ENCODE measurements at regions not wholly inside any gene's neighbourhood (a gene's known extent, or its start where the extent isn't known, plus 50 kb on each side); places are given as distances from the start of the nearest gene placed in this dataset.

DNA sequence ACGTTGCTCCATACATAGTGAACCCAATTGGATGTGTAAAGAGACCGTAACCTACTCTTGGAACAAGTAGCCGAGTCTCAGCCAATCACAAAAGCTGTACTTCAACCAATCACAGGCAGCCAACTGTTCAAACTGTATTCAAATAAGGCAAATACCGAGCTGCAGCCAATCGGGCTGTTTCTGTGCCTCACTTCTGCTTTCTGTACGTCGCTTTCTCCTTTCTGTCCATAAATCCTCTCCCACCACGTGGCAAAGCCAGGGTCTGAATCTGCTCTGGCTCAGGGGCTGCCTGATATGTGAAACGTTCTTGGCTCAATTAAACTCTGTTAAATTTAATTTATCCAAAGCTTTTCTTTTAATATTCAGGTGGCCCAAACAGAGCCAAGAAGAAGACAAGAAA lies 210.3 kb downstream of the URB2 start:
- Histone ChIP-seq H3K27me3 (no peaks in the 10 kb centered on the region), H3K4me3 (no peak overlapping the region), H4K20me1 (no peaks in the 10 kb centered on the region), H3K9ac (no peak overlapping the region), H3K4me2 (no peak overlapping the region), H3K9me3 (0 out of 2 replicates have a peak, but pooled peaks cover 4% of the 10 kb centered on the region), H3K27ac (no peak overlapping the region), H3K36me3 (no peaks in the 10 kb centered on the region), H3K4me1 (peaks cover 6% of the 10 kb centered on the region; the same call in 1 of the 2 replicates)
- TF ChIP-seq Cebpa-rat (IDR thresholded peaks at IDR 0.05) = no peak

DNA sequence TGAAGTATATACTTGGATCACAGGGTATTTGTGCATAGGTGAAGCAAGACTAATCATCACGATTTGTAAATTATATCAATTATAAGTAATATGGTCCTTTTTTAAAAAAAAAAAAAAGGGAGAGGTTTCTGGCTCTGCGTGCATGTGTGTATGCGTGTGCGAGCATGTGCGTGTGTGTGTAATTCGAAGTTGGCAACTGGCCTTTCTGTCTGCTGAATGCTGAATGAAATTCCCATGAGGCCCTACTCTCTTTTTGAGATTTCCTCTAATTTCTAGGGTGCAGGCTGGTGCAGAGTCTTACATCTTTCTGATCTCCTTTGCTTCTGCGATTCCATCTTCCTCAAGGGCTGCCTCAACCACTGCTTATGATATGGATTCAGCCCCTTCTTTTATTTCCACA lies 212.2 kb downstream of the URB2 start:
- no peak overlapping the region for H3K4me3 ChIP-seq
- no peak for TF ChIP-seq Cebpa-rat (IDR thresholded peaks at IDR 0.05)
- no peaks in the 10 kb centered on the region for H3K36me3 ChIP-seq
- no peaks in the 10 kb centered on the region for H4K20me1 ChIP-seq
- H3K27me3 ChIP-seq = no peaks in the 10 kb centered on the region
- no peak overlapping the region for H3K9ac ChIP-seq
- no peak overlapping the region for H3K27ac ChIP-seq
- H3K9me3 ChIP-seq = 0 out of 2 replicates have a peak, but pooled peaks cover 4% of the 10 kb centered on the region
- no peak overlapping the region; the same call in 1 of the 2 replicates for H3K4me2 ChIP-seq
- H3K4me1 ChIP-seq = peaks cover 6% of the 10 kb centered on the region; the same call in 1 of the 2 replicates

DNA sequence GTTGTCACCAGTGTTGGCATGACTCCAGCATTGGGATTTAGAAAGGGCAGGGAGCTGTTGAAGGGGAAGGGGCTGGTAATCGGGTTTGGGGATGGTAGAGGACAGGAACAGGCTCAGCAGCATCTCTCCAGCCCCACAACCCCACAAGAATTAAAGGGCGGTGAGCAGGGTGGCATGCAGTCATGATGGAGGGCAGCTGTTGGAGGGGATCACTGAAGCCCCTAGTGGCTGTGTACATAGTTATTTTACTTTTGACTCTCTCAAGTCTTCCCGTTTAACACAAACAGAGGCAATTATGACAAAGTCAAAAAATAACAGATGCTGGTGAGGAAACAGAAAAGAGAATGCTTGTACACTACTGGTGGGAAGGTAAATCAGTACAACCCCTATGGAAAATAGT lies 213.8 kb downstream of the URB2 start:
- no peak for TF ChIP-seq Cebpa-rat (IDR thresholded peaks at IDR 0.05)
- no peaks in the 10 kb centered on the region for H3K36me3 ChIP-seq
- H3K4me1 ChIP-seq = peaks cover 22% of the 10 kb centered on the region
- no peak overlapping the region for H3K27ac ChIP-seq
- no peaks in the 10 kb centered on the region for H4K20me1 ChIP-seq
- H3K27me3 ChIP-seq = no peaks in the 10 kb centered on the region
- no peak overlapping the region for H3K9ac ChIP-seq
- no peak overlapping the region for H3K4me3 ChIP-seq
- no peak overlapping the region for H3K4me2 ChIP-seq
- no peaks in the 10 kb centered on the region for H3K9me3 ChIP-seq

DNA sequence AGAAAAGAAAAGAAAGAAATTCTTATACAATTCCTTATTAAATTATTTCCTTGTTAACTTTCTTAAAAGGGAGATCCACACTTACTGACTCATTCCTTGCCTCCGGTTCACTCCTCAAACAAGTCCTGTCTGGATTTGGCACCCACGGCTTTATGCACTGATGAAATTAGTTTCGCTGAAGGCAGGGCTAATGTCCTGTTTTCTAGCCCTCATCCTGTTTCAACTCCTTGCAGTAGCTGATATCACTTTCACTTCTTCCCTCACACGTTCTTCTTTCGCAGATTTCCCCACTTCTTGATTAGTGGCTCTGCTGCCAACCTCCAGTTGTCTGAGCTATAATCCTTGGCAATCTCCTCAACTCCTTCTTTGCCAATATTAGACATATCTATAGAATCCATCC lies 215.2 kb downstream of the URB2 start:
- Histone ChIP-seq H3K4me1 (peaks cover 23% of the 10 kb centered on the region), H3K9me3 (no peaks in the 10 kb centered on the region), H3K27me3 (no peaks in the 10 kb centered on the region), H3K36me3 (no peaks in the 10 kb centered on the region), H3K9ac (no peak overlapping the region), H3K4me3 (no peak overlapping the region), H4K20me1 (no peaks in the 10 kb centered on the region), H3K27ac (no peak overlapping the region), H3K4me2 (no peak overlapping the region; the same call in 1 of the 2 replicates)
- no peak for TF ChIP-seq Cebpa-rat (IDR thresholded peaks at IDR 0.05)

DNA sequence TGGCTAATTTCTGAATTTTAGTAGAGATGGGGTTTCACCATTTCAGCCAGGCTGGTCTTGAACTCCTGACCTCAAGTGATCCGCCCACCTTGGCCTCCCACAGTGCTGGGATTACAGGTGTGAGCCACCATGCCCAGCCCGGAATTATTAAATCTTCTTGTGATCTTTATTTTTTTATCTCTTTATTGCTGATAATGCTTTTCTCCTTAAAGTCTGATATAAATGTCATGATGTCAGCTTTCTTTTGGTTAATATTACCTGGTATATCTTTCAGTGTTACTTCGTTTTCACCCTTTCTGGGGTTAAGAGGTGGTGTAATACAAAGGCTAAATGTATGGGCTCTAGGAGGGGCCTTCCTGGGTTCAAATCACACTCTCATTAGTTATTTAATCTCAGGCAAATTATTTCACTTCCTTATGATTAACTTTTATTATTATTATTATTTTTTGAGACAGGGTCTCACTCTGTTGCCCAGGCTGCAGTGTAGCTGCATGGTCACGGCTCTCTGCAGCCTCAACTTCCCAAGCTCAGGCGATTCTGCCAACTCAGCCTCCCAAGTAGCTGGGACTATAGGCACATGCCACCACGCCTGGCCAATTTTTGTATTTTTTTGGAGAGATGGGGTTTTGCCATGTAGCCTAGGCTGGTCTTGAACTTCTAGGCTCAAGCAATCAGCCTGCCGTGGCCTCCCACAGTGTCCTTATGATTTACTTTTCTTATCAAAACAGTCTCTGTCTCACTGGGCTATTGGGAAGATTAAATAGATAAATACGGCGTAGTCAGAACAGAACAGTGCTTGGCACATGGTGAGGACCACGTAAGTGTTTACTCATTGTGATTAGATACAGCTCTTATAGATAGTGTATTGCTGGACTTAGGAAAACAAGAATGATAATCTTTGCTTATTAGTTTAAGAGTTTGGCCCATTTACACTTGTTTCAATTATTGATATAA lies 216.5 kb downstream of the URB2 start:
- Histone ChIP-seq H3K9me3 (no peaks in the 10 kb centered on the region), H3K4me3 (no peak overlapping the region), H3K27ac (no peak overlapping the region), H3K27me3 (no peaks in the 10 kb centered on the region), H3K4me2 (no peak overlapping the region), H3K9ac (no peak overlapping the region), H3K36me3 (no peaks in the 10 kb centered on the region), H3K4me1 (peaks cover 23% of the 10 kb centered on the region), H4K20me1 (no peaks in the 10 kb centered on the region)
- no peak for TF ChIP-seq Cebpa-rat (IDR thresholded peaks at IDR 0.05)

DNA sequence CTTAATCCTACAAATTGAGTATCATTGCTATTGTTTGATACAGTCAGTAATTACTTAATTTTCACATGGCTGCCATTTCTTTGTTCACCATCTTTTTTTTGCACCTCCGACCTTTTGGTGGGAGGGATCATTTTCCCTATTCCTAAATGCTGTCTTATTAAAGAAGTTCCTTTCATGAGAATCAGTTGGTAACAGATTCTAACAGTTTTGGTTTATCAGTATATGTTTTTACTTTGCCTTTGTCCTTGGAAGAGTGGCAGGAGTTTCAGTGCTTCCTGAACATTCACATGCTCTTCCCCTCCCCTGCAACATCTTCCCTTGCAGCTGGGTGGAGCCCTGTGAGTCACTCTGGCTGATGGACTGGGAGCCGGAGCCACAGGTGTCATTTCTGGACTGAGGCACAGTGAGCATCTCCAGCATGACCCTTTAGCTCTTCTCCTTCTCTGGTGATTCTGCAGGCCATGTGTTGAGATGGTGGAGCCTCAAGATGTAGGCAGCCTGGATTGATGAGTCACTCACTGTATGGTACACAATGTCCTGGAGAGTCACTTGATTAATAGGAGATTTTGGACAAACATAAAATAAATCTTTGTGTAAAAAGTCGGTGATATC lies 217.7 kb downstream of the URB2 start:
- Histone ChIP-seq H3K4me3 (no peak overlapping the region), H3K4me2 (peak overlapping the region; percentile 44; the same call in 1 of the 2 replicates), H3K27me3 (no peaks in the 10 kb centered on the region), H3K27ac (no peak overlapping the region), H4K20me1 (no peaks in the 10 kb centered on the region), H3K36me3 (no peaks in the 10 kb centered on the region), H3K9me3 (no peaks in the 10 kb centered on the region), H3K4me1 (peaks cover 17% of the 10 kb centered on the region), H3K9ac (no peak overlapping the region)
- no peak for TF ChIP-seq Cebpa-rat (IDR thresholded peaks at IDR 0.05)

DNA sequence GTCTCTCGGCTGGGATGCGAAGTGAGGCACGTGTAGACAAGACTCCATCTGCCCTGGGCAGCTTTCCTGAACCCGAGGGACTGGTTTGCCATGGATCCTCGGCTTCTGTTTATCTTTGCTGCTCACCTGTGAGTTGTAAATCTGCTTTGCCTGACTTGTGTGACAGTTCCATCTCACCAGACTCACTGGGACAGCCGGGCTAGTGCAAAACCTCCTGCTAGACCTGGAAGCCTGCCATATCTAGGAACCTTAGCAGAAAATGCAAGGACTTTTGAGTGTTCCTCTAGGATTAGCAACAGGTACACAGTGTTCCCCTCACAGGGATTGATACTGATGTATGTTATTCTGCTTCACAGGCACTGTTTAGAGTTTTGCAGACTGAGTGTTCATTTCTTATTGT lies 218.6 kb downstream of the URB2 start:
- no peak overlapping the region for H3K9ac ChIP-seq
- no peak for TF ChIP-seq Cebpa-rat (IDR thresholded peaks at IDR 0.05)
- H3K4me1 ChIP-seq = peaks cover 17% of the 10 kb centered on the region
- H3K36me3 ChIP-seq = no peaks in the 10 kb centered on the region
- no peaks in the 10 kb centered on the region for H4K20me1 ChIP-seq
- no peaks in the 10 kb centered on the region for H3K27me3 ChIP-seq
- H3K27ac ChIP-seq = no peak overlapping the region
- no peak overlapping the region for H3K4me3 ChIP-seq
- no peaks in the 10 kb centered on the region for H3K9me3 ChIP-seq
- H3K4me2 ChIP-seq = peak overlapping the region; percentile 44

DNA sequence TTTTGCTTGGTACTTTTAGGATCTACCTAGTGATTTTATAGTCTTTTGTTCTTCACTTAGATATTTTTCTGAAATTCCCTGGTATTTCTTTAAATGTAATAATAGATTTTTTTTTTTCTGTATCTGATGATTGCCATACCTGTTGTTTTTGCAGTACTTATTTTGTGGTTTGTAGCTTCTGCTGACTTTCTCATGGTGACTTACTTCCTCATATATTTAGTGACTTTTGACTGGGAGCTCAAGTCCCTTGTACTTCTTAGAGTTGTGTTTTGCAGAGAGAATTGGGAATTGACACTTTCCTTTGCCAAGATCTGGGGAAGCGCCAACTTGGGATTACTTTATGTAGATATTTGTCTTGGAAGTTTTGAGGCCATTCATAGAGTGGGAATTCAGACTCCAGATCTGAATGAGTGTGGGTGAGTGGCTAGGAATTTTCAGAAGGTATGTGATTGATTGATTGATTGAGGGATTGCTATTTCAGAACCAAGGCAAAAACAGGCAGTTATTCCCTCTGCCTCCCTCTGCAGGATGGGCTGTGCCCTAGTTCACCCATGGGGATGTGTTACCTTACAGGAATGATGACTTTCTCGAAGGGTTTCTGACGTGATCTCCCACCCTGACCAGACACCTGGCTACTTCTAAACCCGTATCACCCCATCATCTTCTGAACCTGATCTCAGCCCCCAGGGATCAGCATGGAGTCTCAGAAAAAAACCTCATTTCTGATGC lies 219.5 kb downstream of the URB2 start:
- peaks cover 17% of the 10 kb centered on the region for H3K4me1 ChIP-seq
- H4K20me1 ChIP-seq = no peaks in the 10 kb centered on the region
- no peaks in the 10 kb centered on the region for H3K36me3 ChIP-seq
- no peak for TF ChIP-seq Cebpa-rat (IDR thresholded peaks at IDR 0.05)
- H3K9ac ChIP-seq = no peak overlapping the region
- no peak overlapping the region for H3K27ac ChIP-seq
- no peak overlapping the region for H3K4me3 ChIP-seq
- H3K9me3 ChIP-seq = no peaks in the 10 kb centered on the region
- no peak overlapping the region for H3K4me2 ChIP-seq
- H3K27me3 ChIP-seq = no peaks in the 10 kb centered on the region

DNA sequence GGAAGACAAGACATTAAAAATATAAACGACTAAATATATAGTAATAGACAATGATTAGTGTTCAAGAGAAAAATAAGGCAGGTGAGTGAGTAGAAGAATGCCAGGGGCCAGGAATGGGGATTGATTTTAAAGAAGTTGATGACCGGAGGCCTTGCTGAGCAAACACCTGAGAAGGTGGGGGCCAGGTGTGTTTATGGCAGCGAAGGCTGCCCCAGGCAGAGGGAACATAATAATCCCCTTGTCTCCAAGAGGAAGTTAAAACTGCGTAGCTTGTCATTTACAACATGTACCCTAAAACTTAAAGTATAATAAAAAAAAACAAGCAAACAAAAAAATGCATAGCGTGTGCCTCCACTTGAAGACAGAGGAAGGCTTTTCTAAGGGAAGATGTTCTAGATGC lies 220.3 kb downstream of the URB2 start:
- H3K4me1 ChIP-seq = peaks cover 17% of the 10 kb centered on the region
- H3K27ac ChIP-seq = no peak overlapping the region
- no peaks in the 10 kb centered on the region for H4K20me1 ChIP-seq
- no peak overlapping the region for H3K4me2 ChIP-seq
- no peaks in the 10 kb centered on the region for H3K36me3 ChIP-seq
- TF ChIP-seq Cebpa-rat (IDR thresholded peaks at IDR 0.05) = no peak
- H3K4me3 ChIP-seq = no peak overlapping the region
- no peaks in the 10 kb centered on the region for H3K27me3 ChIP-seq
- no peak overlapping the region for H3K9ac ChIP-seq
- H3K9me3 ChIP-seq = no peaks in the 10 kb centered on the region

All from BLaER1 (cell line).